GM12873 (cell line): ENCODE measurements at regions not wholly inside any gene's neighbourhood (a gene's known extent, or its start where the extent isn't known, plus 50 kb on each side); places are given as distances from the start of the nearest gene placed in this dataset.

ENCODE experiments used
- TF ChIP-seq, protein P1 (sequence below): IDR thresholded peaks from 2 replicates; pipeline ENCODE4 v1.5.1; 2012; ENCODE audit warnings: low read depth, mild to moderate bottlenecking, moderate library complexity, low read length, control low read depth; ENCODE audit not compliant: insufficient read depth; ENCODE audit errors: missing control alignments

DNA sequence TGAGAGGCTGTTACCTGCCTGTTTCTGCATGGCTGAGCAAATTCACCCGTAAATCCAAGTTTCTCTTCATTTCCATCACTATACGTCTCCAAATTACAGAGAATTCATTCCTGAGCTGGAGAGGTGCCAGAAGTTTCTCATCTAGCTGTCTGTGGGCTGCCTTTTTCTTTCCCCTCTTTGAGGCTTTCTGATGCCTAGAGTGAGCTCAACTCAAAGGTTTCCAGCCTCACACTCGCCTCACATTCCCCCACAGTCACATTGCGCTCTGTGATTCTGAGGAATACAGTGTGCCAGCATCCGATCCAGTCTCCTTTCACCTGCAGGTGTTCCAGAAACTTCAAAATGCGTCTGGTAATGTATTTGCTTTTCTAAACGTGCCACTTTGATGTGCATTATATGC, 267.2 kb downstream of the MFSD1 start, which contains the start of gene IQCJ:
IQCJ (plus strand) TSS at position 229 of the 400 bp plus-strand sequence.
- TF ChIP-seq, protein P1, sequence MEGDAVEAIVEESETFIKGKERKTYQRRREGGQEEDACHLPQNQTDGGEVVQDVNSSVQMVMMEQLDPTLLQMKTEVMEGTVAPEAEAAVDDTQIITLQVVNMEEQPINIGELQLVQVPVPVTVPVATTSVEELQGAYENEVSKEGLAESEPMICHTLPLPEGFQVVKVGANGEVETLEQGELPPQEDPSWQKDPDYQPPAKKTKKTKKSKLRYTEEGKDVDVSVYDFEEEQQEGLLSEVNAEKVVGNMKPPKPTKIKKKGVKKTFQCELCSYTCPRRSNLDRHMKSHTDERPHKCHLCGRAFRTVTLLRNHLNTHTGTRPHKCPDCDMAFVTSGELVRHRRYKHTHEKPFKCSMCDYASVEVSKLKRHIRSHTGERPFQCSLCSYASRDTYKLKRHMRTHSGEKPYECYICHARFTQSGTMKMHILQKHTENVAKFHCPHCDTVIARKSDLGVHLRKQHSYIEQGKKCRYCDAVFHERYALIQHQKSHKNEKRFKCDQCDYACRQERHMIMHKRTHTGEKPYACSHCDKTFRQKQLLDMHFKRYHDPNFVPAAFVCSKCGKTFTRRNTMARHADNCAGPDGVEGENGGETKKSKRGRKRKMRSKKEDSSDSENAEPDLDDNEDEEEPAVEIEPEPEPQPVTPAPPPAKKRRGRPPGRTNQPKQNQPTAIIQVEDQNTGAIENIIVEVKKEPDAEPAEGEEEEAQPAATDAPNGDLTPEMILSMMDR = no peak

DNA sequence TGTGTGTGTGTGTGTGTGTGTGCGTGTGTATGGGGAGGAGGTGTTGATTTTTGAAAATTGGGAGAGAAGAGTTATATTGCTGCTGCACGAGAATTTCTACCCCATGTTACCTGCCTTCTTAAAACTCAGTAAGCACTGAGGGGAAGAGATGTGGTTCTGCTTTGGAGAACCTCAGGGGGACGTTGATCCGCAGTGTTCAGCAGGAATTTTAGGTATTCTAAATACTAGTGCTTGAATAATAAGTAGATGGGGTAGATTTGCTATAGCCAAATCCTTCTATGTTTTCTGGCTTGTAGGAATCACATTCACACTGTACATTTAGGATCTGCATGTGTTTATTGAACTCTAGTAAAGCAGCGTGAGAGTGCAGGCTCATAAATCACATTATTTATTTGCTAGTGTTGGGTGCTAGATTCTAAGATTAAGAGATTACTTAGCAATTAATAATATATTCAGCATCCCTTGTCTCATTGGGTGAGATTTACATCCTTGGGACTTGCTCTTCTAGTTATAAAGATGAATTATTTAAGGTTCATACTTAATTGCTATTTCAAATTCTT, 268.1 kb downstream of the MFSD1 start:
- TF ChIP-seq, protein P1 = no peak

DNA sequence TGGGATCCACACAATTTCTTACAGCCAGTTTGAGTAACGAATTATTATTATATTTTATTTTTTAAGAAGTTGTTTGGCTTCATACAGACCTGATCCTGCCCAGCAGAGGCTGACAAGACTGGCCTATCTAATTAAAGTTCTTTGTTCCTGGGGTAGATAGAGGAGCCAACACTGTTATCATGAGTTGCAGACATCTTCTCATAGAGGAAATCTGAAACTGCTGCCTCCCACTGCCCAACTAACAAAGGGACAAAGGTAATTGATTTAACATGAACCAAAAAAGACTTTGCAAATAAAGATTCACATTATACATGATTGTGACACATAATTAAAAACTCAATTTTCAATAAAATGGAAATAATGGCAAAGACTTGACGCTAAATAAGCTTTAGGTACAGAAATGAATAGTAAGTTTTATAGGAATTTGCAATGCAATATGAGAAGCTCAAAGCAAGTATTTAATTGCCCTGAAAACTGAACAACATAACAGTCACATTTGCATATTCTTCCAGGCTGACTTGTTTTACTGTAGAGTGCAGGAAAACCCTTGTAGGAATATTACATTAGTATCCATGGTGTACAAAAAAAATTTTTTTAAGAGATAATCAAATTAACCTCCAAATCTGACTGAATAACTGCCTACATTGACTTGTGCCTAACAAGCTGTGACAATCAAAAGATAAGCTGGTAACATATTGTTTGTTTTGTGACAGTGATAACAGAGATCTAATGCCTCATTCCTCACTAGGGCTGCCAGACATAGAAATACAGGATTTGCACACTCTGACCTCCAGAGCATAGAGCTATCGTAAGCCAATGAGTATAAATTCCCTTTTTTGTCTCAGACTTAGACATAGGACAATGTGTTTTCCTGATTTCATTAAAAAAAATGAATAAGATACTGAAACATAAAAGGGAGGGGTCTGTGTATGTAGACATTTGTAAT, 273.2 kb downstream of the MFSD1 start:
- TF ChIP-seq, protein P1 = no peak

DNA sequence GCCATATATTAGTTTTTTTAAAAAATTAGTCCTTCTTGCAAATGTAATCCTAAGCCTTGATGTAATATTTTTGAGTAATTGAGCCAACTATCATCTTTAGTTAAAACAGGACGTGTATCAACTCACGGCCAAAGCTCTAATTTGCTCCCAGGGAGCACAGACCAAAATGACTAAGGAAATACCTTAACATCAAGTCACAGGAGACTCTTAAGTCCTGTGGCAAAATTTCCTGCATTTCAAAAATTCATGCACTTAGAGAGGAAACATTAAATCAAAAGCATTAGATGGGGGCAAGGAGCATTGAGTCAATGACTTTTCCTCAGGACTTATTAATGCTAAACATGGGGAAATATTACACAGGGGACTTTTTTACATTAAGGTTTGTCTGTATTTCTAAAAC, 276.0 kb downstream of the MFSD1 start:
- TF ChIP-seq, protein P1 = no peak

DNA sequence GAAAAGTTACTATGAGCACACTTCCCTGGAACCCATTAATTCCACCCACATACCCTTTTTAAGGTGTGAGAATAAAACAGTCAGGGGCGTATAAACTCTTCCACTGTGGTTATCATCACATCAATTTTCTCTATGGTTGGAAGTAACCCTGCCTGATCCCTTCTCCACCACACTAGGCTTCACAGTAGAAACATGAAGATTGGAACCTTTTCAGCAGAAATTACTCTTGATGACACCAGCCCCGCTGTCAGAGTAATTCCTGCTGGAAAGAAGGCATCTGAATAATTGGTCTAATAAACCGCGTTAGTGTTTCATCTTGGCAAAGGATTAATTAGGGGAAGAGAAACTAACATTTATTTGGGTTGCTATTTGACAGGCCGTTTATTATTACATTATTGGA, 278.4 kb downstream of the MFSD1 start:
- TF ChIP-seq, protein P1 = no peak

DNA sequence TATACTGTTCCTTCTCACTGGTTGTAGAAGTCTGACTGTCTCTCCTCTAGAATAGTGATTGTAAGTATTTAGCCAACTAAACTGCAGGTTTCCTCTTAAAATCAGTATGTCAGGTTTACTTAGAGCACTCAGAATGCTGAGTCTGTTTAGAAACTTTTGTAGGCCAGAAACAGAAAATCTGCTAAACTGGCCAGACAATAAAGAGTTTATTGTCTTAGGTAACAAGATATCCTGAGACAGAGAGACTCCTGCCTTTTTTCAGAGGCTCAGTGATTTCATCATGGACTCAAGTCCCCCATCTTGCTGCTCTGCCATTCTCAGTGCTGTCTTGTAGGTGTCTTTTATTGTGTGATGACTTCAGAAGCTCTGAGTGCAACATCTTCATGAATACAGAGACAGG, 279.0 kb downstream of the MFSD1 start:
- TF ChIP-seq, protein P1 = no peak

DNA sequence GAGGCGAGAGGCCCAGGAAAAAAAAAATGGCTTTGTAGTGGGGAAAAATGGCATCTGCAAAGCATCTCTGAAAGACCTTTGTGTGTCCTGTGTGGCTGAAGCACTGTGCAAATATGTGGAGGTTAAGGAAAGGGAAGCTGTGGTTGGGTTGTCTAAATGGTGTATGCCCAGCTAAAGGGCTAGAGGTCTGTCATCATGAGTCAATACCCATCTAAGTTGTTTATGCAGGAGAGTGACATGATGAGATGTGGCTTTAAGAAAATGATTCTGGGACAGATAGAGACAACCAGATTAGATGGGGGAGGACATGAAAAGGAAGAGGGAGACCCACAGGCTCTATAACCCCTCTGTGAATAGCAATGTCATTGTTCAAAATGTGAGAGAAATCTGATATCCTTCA, 280.7 kb downstream of the MFSD1 start:
- TF ChIP-seq, protein P1 = no peak
